ENCODE measurements at regions not wholly inside any gene's neighbourhood (a gene's known extent, or its start where the extent isn't known, plus 50 kb on each side); places are given as distances from the start of the nearest gene placed in this dataset.

GRCh38 chr11:122341477-122341876 is 225.5 kb upstream of the BLID start:
- H3K27ac ChIP-seq (ENCODE audit: low read depth in 1 of 2, low read length in 1 of 2) = no peak overlapping the region
- no peaks in the 10 kb centered on the region for H3K9me3 ChIP-seq (ENCODE audit: control insufficient read depth in 2 of 2, insufficient read depth in 1 of 2, low read length in 1 of 2)
- DNase-seq (ENCODE audit: low read depth in 6 of 9, low spot score in 9 of 9) = no peak
- no peaks in the 10 kb centered on the region for H3K36me3 ChIP-seq (ENCODE audit: control insufficient read depth in 2 of 2, insufficient read depth in 2 of 2, low read length in 1 of 2)
- WGBS = 98% methylated on average over 2 of the region's 2 CpGs
- H3K4me3 ChIP-seq (ENCODE audit: low read length in 2 of 2) = no peak overlapping the region
- no peaks in the 10 kb centered on the region for H3K4me1 ChIP-seq (ENCODE audit: control insufficient read depth in 2 of 2, insufficient read depth in 2 of 2, low read length in 2 of 2)
- H3K27me3 ChIP-seq (ENCODE audit: control insufficient read depth in 2 of 2, insufficient read depth in 1 of 2, low read length in 1 of 2) = no peaks in the 10 kb centered on the region

GRCh38 chr11:122340607-122341290 is 224.7 kb upstream of the BLID start:
- no peak overlapping the region for H3K4me3 ChIP-seq (ENCODE audit: low read length in 2 of 2)
- H3K4me1 ChIP-seq (ENCODE audit: control insufficient read depth in 2 of 2, insufficient read depth in 2 of 2, low read length in 2 of 2) = no peaks in the 10 kb centered on the region
- 96% methylated on average over 3 of the region's 3 CpGs for WGBS
- no peak overlapping the region for H3K27ac ChIP-seq (ENCODE audit: low read depth in 1 of 2, low read length in 1 of 2)
- H3K27me3 ChIP-seq (ENCODE audit: control insufficient read depth in 2 of 2, insufficient read depth in 1 of 2, low read length in 1 of 2) = no peaks in the 10 kb centered on the region
- DNase-seq (ENCODE audit: low read depth in 6 of 9, low spot score in 9 of 9) = no peak
- H3K36me3 ChIP-seq (ENCODE audit: control insufficient read depth in 2 of 2, insufficient read depth in 2 of 2, low read length in 1 of 2) = no peaks in the 10 kb centered on the region
- no peaks in the 10 kb centered on the region for H3K9me3 ChIP-seq (ENCODE audit: control insufficient read depth in 2 of 2, insufficient read depth in 1 of 2, low read length in 1 of 2)

GRCh38 chr11:122339436-122340060 is 223.5 kb upstream of the BLID start:
- no peak overlapping the region for H3K27ac ChIP-seq (ENCODE audit: low read depth in 1 of 2, low read length in 1 of 2)
- H3K4me3 ChIP-seq (ENCODE audit: low read length in 2 of 2) = no peak overlapping the region
- 88% methylated on average over 2 of the region's 2 CpGs for WGBS
- H3K9me3 ChIP-seq (ENCODE audit: control insufficient read depth in 2 of 2, insufficient read depth in 1 of 2, low read length in 1 of 2) = no peaks in the 10 kb centered on the region
- no peak for DNase-seq (ENCODE audit: low read depth in 6 of 9, low spot score in 9 of 9)
- H3K27me3 ChIP-seq (ENCODE audit: control insufficient read depth in 2 of 2, insufficient read depth in 1 of 2, low read length in 1 of 2) = no peaks in the 10 kb centered on the region
- no peaks in the 10 kb centered on the region for H3K4me1 ChIP-seq (ENCODE audit: control insufficient read depth in 2 of 2, insufficient read depth in 2 of 2, low read length in 2 of 2)
- H3K36me3 ChIP-seq (ENCODE audit: control insufficient read depth in 2 of 2, insufficient read depth in 2 of 2, low read length in 1 of 2) = no peaks in the 10 kb centered on the region

GRCh38 chr11:122337704-122338103 is 221.7 kb upstream of the BLID start:
- Histone ChIP-seq H3K9me3 (ENCODE audit: control insufficient read depth in 2 of 2, insufficient read depth in 1 of 2, low read length in 1 of 2) (no peaks in the 10 kb centered on the region), H3K4me1 (ENCODE audit: control insufficient read depth in 2 of 2, insufficient read depth in 2 of 2, low read length in 2 of 2) (no peaks in the 10 kb centered on the region), H3K4me3 (ENCODE audit: low read length in 2 of 2) (no peak overlapping the region), H3K36me3 (ENCODE audit: control insufficient read depth in 2 of 2, insufficient read depth in 2 of 2, low read length in 1 of 2) (no peaks in the 10 kb centered on the region), H3K27me3 (ENCODE audit: control insufficient read depth in 2 of 2, insufficient read depth in 1 of 2, low read length in 1 of 2) (no peaks in the 10 kb centered on the region), H3K27ac (ENCODE audit: low read depth in 1 of 2, low read length in 1 of 2) (no peak overlapping the region)
- 93% methylated on average over 4 of the region's 4 CpGs for WGBS
- no peak for DNase-seq (ENCODE audit: low read depth in 6 of 9, low spot score in 9 of 9)

GRCh38 chr11:122337241-122337640 is 221.2 kb upstream of the BLID start:
- no peaks in the 10 kb centered on the region for H3K27me3 ChIP-seq (ENCODE audit: control insufficient read depth in 2 of 2, insufficient read depth in 1 of 2, low read length in 1 of 2)
- H3K4me1 ChIP-seq (ENCODE audit: control insufficient read depth in 2 of 2, insufficient read depth in 2 of 2, low read length in 2 of 2) = no peaks in the 10 kb centered on the region
- H3K4me3 ChIP-seq (ENCODE audit: low read length in 2 of 2) = no peak overlapping the region
- H3K9me3 ChIP-seq (ENCODE audit: control insufficient read depth in 2 of 2, insufficient read depth in 1 of 2, low read length in 1 of 2) = no peaks in the 10 kb centered on the region
- DNase-seq (ENCODE audit: low read depth in 6 of 9, low spot score in 9 of 9) = no peak
- 81% methylated on average over 5 of the region's 5 CpGs for WGBS
- H3K27ac ChIP-seq (ENCODE audit: low read depth in 1 of 2, low read length in 1 of 2) = no peak overlapping the region
- no peaks in the 10 kb centered on the region for H3K36me3 ChIP-seq (ENCODE audit: control insufficient read depth in 2 of 2, insufficient read depth in 2 of 2, low read length in 1 of 2)

- no peak overlapping the region for H3K27ac ChIP-seq (ENCODE audit: low read depth in 1 of 2, low read length in 1 of 2)
- WGBS = 93% methylated on average over 5 of the region's 5 CpGs
- H3K4me1 ChIP-seq (ENCODE audit: control insufficient read depth in 2 of 2, insufficient read depth in 2 of 2, low read length in 2 of 2) = no peaks in the 10 kb centered on the region
Observed at GRCh38 chr11:122336706-122337105, 220.7 kb upstream of the BLID start.

GRCh38 chr11:122334546-122335339 is 218.7 kb upstream of the BLID start:
- Histone ChIP-seq H3K4me1 (ENCODE audit: control insufficient read depth in 2 of 2, insufficient read depth in 2 of 2, low read length in 2 of 2) (no peaks in the 10 kb centered on the region), H3K27me3 (ENCODE audit: control insufficient read depth in 2 of 2, insufficient read depth in 1 of 2, low read length in 1 of 2) (no peaks in the 10 kb centered on the region), H3K36me3 (ENCODE audit: control insufficient read depth in 2 of 2, insufficient read depth in 2 of 2, low read length in 1 of 2) (no peaks in the 10 kb centered on the region), H3K27ac (ENCODE audit: low read depth in 1 of 2, low read length in 1 of 2) (no peak overlapping the region), H3K9me3 (ENCODE audit: control insufficient read depth in 2 of 2, insufficient read depth in 1 of 2, low read length in 1 of 2) (no peaks in the 10 kb centered on the region), H3K4me3 (ENCODE audit: low read length in 2 of 2) (no peak overlapping the region)
- WGBS = 94% methylated on average over 11 of the region's 11 CpGs
- DNase-seq (ENCODE audit: low read depth in 6 of 9, low spot score in 9 of 9) = no peak

More at GRCh38 chr11:122336706-122337105, 220.7 kb upstream of the BLID start:
- H3K36me3 ChIP-seq (ENCODE audit: control insufficient read depth in 2 of 2, insufficient read depth in 2 of 2, low read length in 1 of 2) = no peaks in the 10 kb centered on the region
- no peak overlapping the region for H3K4me3 ChIP-seq (ENCODE audit: low read length in 2 of 2)
- no peaks in the 10 kb centered on the region for H3K9me3 ChIP-seq (ENCODE audit: control insufficient read depth in 2 of 2, insufficient read depth in 1 of 2, low read length in 1 of 2)
- DNase-seq (ENCODE audit: low read depth in 6 of 9, low spot score in 9 of 9) = no peak
- no peaks in the 10 kb centered on the region for H3K27me3 ChIP-seq (ENCODE audit: control insufficient read depth in 2 of 2, insufficient read depth in 1 of 2, low read length in 1 of 2)

GRCh38 chr11:122333467-122333866 is 217.5 kb upstream of the BLID start:
- no peaks in the 10 kb centered on the region for H3K9me3 ChIP-seq (ENCODE audit: control insufficient read depth in 2 of 2, insufficient read depth in 1 of 2, low read length in 1 of 2)
- H3K4me3 ChIP-seq (ENCODE audit: low read length in 2 of 2) = no peak overlapping the region
- WGBS = 99% methylated on average over 4 of the region's 4 CpGs

GRCh38 chr11:122331079-122331478 is 215.1 kb upstream of the BLID start:
- no peak for DNase-seq (ENCODE audit: low read depth in 6 of 9, low spot score in 9 of 9)
- WGBS = 97% methylated on average over 1 of the region's 1 CpG
- no peak overlapping the region for H3K4me3 ChIP-seq (ENCODE audit: low read length in 2 of 2)

More at GRCh38 chr11:122333467-122333866, 217.5 kb upstream of the BLID start:
- Histone ChIP-seq H3K27ac (ENCODE audit: low read depth in 1 of 2, low read length in 1 of 2) (no peak overlapping the region), H3K36me3 (ENCODE audit: control insufficient read depth in 2 of 2, insufficient read depth in 2 of 2, low read length in 1 of 2) (no peaks in the 10 kb centered on the region), H3K4me1 (ENCODE audit: control insufficient read depth in 2 of 2, insufficient read depth in 2 of 2, low read length in 2 of 2) (no peaks in the 10 kb centered on the region), H3K27me3 (ENCODE audit: control insufficient read depth in 2 of 2, insufficient read depth in 1 of 2, low read length in 1 of 2) (no peaks in the 10 kb centered on the region)
- DNase-seq (ENCODE audit: low read depth in 6 of 9, low spot score in 9 of 9) = no peak

More at GRCh38 chr11:122331079-122331478, 215.1 kb upstream of the BLID start:
- Histone ChIP-seq H3K27ac (ENCODE audit: low read depth in 1 of 2, low read length in 1 of 2) (no peak overlapping the region), H3K27me3 (ENCODE audit: control insufficient read depth in 2 of 2, insufficient read depth in 1 of 2, low read length in 1 of 2) (no peaks in the 10 kb centered on the region), H3K4me1 (ENCODE audit: control insufficient read depth in 2 of 2, insufficient read depth in 2 of 2, low read length in 2 of 2) (no peaks in the 10 kb centered on the region), H3K36me3 (ENCODE audit: control insufficient read depth in 2 of 2, insufficient read depth in 2 of 2, low read length in 1 of 2) (no peaks in the 10 kb centered on the region), H3K9me3 (ENCODE audit: control insufficient read depth in 2 of 2, insufficient read depth in 1 of 2, low read length in 1 of 2) (no peaks in the 10 kb centered on the region)
